PC-9 (cell line): ENCODE measurements at regions not wholly inside any gene's neighbourhood (a gene's known extent, or its start where the extent isn't known, plus 50 kb on each side); places are given as distances from the start of the nearest gene placed in this dataset.
"Not testable (repeated sequence)": the region's sequence is repeated elsewhere in the genome, so short reads cannot be mapped to it uniquely, and the experiment has no call there.

Experiments
- BruUV-seq: library from RNA; stranded (reverse); fragments of 400-500 nt; replicated peaks from 2 replicates; lab custom pipeline; 2021; lab: Mats Ljungman, UMichigan
- CTCF ChIA-PET: fragments of 300-600 bp; sonication (Branson Sonifier 250); formaldehyde crosslinking; loops from one replicate; lab custom pipeline; 2022; ENCODE audit warnings: antibody characterized with exemption; lab: Charles Lee
- POLR2A ChIA-PET: fragments of 300-600 bp; sonication (Branson Sonifier 250); formaldehyde crosslinking; loops from one replicate; lab custom pipeline; 2022; ENCODE audit warnings: antibody characterized with exemption; ENCODE audit not compliant: unreplicated experiment; lab: Charles Lee
- DNase-seq, 2 experiments: peaks; one replicate each; pipeline versions ENCODE4 v3.0.0 to v3.0.0-alpha.2; 2015 to 2022; ENCODE audit warnings: mixed read lengths in 1 of 2
- H2AFZ ChIP-seq: fragments of 200-600 bp; sonication (generic); 2 replicates; pipeline ENCODE4 v1.8.1; 2017; ENCODE audit warnings: antibody characterized with exemption
- H3F3A ChIP-seq: fragments of 200-600 bp; sonication (generic); 2 replicates; pipeline ENCODE4 v1.8.1; 2017; ENCODE audit warnings: antibody characterized with exemption, mild to moderate bottlenecking, low read depth; ENCODE audit not compliant: insufficient read depth
- H3K27ac ChIP-seq: fragments of 200-600 bp; sonication (generic); 2 replicates; pipeline ENCODE4 v1.6.1; 2016; ENCODE audit warnings: mixed run types
- H3K27me3 ChIP-seq: fragments of 200-600 bp; sonication (generic); 2 replicates; pipeline ENCODE4 v1.6.1; 2016; ENCODE audit warnings: low read depth, mixed run types; ENCODE audit not compliant: insufficient read depth
- H3K36me3 ChIP-seq: fragments of 200-600 bp; sonication (generic); 2 replicates; pipeline ENCODE4 v1.6.1; 2016; ENCODE audit warnings: low read depth, mixed run types
- H3K4me1 ChIP-seq: fragments of 200-600 bp; sonication (generic); replicated peaks from 2 replicates; pipeline ENCODE4 v1.6.1; 2016; ENCODE audit warnings: mixed run types; ENCODE audit not compliant: insufficient read depth
- H3K4me2 ChIP-seq: fragments of 200-600 bp; sonication (generic); 2 replicates; pipeline ENCODE4 v1.6.1; 2017; ENCODE audit warnings: mixed run types
- H3K4me3 ChIP-seq: fragments of 200-600 bp; sonication (generic); 2 replicates; pipeline ENCODE4 v1.6.1; 2016; ENCODE audit warnings: mixed run types
- H3K79me2 ChIP-seq: fragments of 200-600 bp; sonication (generic); 2 replicates; pipeline ENCODE4 v1.6.1; 2017; ENCODE audit warnings: low read depth, mixed run types
- H3K9me2 ChIP-seq: fragments of 200-600 bp; sonication (generic); 2 replicates; pipeline ENCODE4 v1.8.1; 2017; ENCODE audit warnings: mild to moderate bottlenecking; ENCODE audit not compliant: insufficient read depth
- H3K9me3 ChIP-seq: fragments of 200-600 bp; sonication (generic); 2 replicates; pipeline ENCODE4 v1.8.1; 2016; ENCODE audit warnings: low read depth; ENCODE audit not compliant: insufficient read depth
- H4K20me1 ChIP-seq: fragments of 200-600 bp; sonication (generic); 2 replicates; pipeline ENCODE4 v1.8.1; 2017; ENCODE audit not compliant: insufficient read depth
- EZH2 ChIP-seq: fragments of 200-600 bp; sonication (generic); IDR thresholded peaks from 2 replicates; pipeline ENCODE4 v1.8.0; 2017; ENCODE audit warnings: antibody characterized with exemption, low read depth
- intact Hi-C: fragments of 100-400 bp; cut with micrococcal nuclease; formaldehyde crosslinking; loops from one replicate; pipeline ENCODE4 v1.10.0; 2022; ENCODE audit not compliant: unreplicated experiment
- TF ChIP-seq, protein P1 (sequence below): fragments of 200-600 bp; sonication (generic); conservative IDR thresholded peaks from 2 replicates; pipeline ENCODE4 v1.6.1; 2017; ENCODE audit warnings: mixed run types, antibody characterized with exemption, mild to moderate bottlenecking, moderate library complexity

- Histone ChIP-seq H3K4me3 (no peak overlapping the region), H3K79me2 (no peaks in the 10 kb centered on the region), H3F3A (no peaks in the 10 kb centered on the region), H3K9me2 (no peaks in the 10 kb centered on the region), H4K20me1 (no peaks in the 10 kb centered on the region), H3K4me2 (no peak overlapping the region), H2AFZ (no peak overlapping the region), H3K4me1 (no peaks in the 10 kb centered on the region), H3K27ac (no peak overlapping the region), H3K27me3 (no peaks in the 10 kb centered on the region), H3K36me3 (no peaks in the 10 kb centered on the region), H3K9me3 (no peaks in the 10 kb centered on the region)
- CTCF ChIA-PET = no interaction called here
- TF ChIP-seq, protein P1, sequence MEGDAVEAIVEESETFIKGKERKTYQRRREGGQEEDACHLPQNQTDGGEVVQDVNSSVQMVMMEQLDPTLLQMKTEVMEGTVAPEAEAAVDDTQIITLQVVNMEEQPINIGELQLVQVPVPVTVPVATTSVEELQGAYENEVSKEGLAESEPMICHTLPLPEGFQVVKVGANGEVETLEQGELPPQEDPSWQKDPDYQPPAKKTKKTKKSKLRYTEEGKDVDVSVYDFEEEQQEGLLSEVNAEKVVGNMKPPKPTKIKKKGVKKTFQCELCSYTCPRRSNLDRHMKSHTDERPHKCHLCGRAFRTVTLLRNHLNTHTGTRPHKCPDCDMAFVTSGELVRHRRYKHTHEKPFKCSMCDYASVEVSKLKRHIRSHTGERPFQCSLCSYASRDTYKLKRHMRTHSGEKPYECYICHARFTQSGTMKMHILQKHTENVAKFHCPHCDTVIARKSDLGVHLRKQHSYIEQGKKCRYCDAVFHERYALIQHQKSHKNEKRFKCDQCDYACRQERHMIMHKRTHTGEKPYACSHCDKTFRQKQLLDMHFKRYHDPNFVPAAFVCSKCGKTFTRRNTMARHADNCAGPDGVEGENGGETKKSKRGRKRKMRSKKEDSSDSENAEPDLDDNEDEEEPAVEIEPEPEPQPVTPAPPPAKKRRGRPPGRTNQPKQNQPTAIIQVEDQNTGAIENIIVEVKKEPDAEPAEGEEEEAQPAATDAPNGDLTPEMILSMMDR = no peak
- TF ChIP-seq EZH2 = no peak
- no peak for DNase-seq
- BruUV-seq = no TSS peak
- POLR2A ChIA-PET = no interaction called here
- intact Hi-C loops = no loop called here
Measured at GRCh38 chr4:64911846-64912245, 502.6 kb upstream of the TECRL start.

DNA sequence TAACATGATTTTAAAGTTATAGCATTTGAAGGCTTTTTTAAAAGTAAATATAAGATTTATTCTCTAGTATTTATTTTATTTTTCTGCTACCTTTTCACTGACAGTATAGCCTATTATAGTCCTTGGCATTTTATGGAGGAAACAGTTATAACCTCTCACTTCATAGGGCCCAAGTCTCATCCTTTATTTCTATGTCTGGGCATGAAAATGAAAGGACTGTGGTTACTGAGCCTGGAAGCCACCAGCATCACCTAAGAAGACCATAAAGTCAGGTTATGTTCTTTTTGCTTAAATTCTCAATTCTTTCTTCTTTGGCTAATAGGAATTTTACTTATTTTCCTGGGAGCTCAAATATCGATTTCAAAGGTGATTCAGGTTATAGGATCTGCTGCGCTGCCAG, 494.7 kb upstream of the TECRL start:
- no peak overlapping the region for H3K4me2 ChIP-seq
- no peaks in the 10 kb centered on the region for H3K27me3 ChIP-seq
- no TSS peak for BruUV-seq
- no peaks in the 10 kb centered on the region for H3K9me3 ChIP-seq
- H3K9me2 ChIP-seq = no peaks in the 10 kb centered on the region
- H3K27ac ChIP-seq = no peak overlapping the region
- no peaks in the 10 kb centered on the region for H3F3A ChIP-seq
- H3K4me3 ChIP-seq = no peak overlapping the region
- H3K4me1 ChIP-seq = no peaks in the 10 kb centered on the region
- DNase-seq = no peak
- ChIA-PET CTCF (no interaction called here), POLR2A (no interaction called here)
- H2AFZ ChIP-seq = no peak overlapping the region
- intact Hi-C loops = no loop called here
- TF ChIP-seq, protein P1 = no peak
- no peak for TF ChIP-seq EZH2
- H3K79me2 ChIP-seq = no peaks in the 10 kb centered on the region
- H3K36me3 ChIP-seq = no peaks in the 10 kb centered on the region
- no peaks in the 10 kb centered on the region for H4K20me1 ChIP-seq

- H4K20me1 ChIP-seq = no peaks in the 10 kb centered on the region
- intact Hi-C loops = no loop called here
- CTCF ChIA-PET = no interaction called here
Measured at GRCh38 chr4:64899563-64899962, 490.3 kb upstream of the TECRL start.

DNA sequence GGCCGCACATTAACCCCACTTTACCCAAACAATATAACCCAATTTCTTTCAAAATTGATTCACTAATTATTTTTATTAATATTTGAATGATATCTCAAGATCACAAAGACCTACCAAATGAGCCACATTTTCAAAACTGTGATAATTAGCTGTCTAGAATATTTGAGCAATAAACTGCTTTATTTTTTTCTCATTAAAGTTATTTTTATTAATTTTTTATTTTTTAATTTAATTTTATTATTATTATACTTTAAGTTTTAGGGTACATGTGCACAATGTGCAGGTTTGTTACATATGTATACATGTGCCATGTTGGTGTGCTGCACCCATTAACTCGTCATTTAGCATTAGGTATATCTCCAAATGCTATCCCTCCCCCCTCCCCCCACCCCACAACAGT, 489.8 kb upstream of the TECRL start:
- H3K27me3 ChIP-seq, intact Hi-C loops, H2AFZ ChIP-seq, H3K4me2 ChIP-seq, DNase-seq, H3K9me2 ChIP-seq, H3K36me3 ChIP-seq, BruUV-seq, H4K20me1 ChIP-seq, H3K4me1 ChIP-seq, POLR2A ChIA-PET, H3F3A ChIP-seq, CTCF ChIA-PET, H3K4me3 ChIP-seq, H3K79me2 ChIP-seq, H3K9me3 ChIP-seq, H3K27ac ChIP-seq: not testable (repeated sequence)

More at GRCh38 chr4:64899563-64899962, 490.3 kb upstream of the TECRL start:
- POLR2A ChIA-PET = no interaction called here
- DNase-seq = no peak
- H3F3A ChIP-seq = no peaks in the 10 kb centered on the region
- no peaks in the 10 kb centered on the region for H3K27me3 ChIP-seq
- H3K79me2 ChIP-seq = no peaks in the 10 kb centered on the region
- H3K4me3 ChIP-seq = no peak overlapping the region
- no peaks in the 10 kb centered on the region for H3K9me2 ChIP-seq
- BruUV-seq = no TSS peak
- no peak overlapping the region for H3K4me2 ChIP-seq
- no peaks in the 10 kb centered on the region for H3K36me3 ChIP-seq
- no peak overlapping the region for H2AFZ ChIP-seq
- no peaks in the 10 kb centered on the region for H3K4me1 ChIP-seq
- TF ChIP-seq, protein P1 = no peak
- TF ChIP-seq EZH2 = no peak
- no peak overlapping the region for H3K27ac ChIP-seq
- H3K9me3 ChIP-seq = no peaks in the 10 kb centered on the region
